Neural cell (in vitro differentiated cells): ENCODE measurements at regions not wholly inside any gene's neighbourhood (a gene's known extent, or its start where the extent isn't known, plus 50 kb on each side); places are given as distances from the start of the nearest gene placed in this dataset.

Experiments
- H2AFZ ChIP-seq: fragments of 200-600, 300-800 bp; sonication (generic), shearing (Covaris generic); 2 replicates; pipeline ENCODE4 v1.6.0; 2014; ENCODE audit warnings: low read depth, mild to moderate bottlenecking, antibody characterized with exemption, low read length, moderate library complexity
- H3F3A ChIP-seq: fragments of 200-600 bp; shearing (Covaris generic); 2 replicates; pipeline ENCODE4 v1.6.1; 2016; ENCODE audit warnings: mild to moderate bottlenecking, moderate library complexity, mixed read lengths, antibody characterized with exemption, low read length; ENCODE audit not compliant: insufficient read depth, poor library complexity, severe bottlenecking
- H3K27ac ChIP-seq: fragments of 200-600, 300-800 bp; sonication (generic), shearing (Covaris generic); 2 replicates; pipeline ENCODE4 v1.5.1; 2014; ENCODE audit warnings: mild to moderate bottlenecking, low read length, moderate library complexity
- H3K27me3 ChIP-seq: fragments of 300-800, 200-600 bp; sonication (generic), shearing (Covaris generic); 2 replicates; pipeline ENCODE4 v1.6.0; 2014; ENCODE audit warnings: mild to moderate bottlenecking, low read depth, low read length, moderate library complexity; ENCODE audit not compliant: insufficient read depth
- H3K36me3 ChIP-seq: fragments of 300-800, 200-600 bp; sonication (generic), shearing (Covaris generic); 2 replicates; pipeline ENCODE4 v1.5.1; 2014; ENCODE audit warnings: mild to moderate bottlenecking, antibody characterized with exemption, low read length, moderate library complexity; ENCODE audit not compliant: insufficient read depth
- H3K4me2 ChIP-seq: fragments of 300-800, 200-600 bp; sonication (generic), shearing (Covaris generic); 2 replicates; pipeline ENCODE4 v1.6.0; 2014; ENCODE audit warnings: mild to moderate bottlenecking, low read length
- H3K4me3 ChIP-seq: fragments of 300-800, 200-600 bp; sonication (generic), shearing (Covaris generic); 2 replicates; pipeline ENCODE4 v1.5.1; 2014; ENCODE audit warnings: mild to moderate bottlenecking, low read length, moderate library complexity
- H3K79me2 ChIP-seq: fragments of 200-600 bp; shearing (Covaris generic); replicated peaks from 2 replicates; pipeline ENCODE4 v1.6.0; 2014; ENCODE audit warnings: mild to moderate bottlenecking, low read length, moderate library complexity; ENCODE audit not compliant: insufficient read depth
- H3K9ac ChIP-seq: fragments of 300-800, 200-600 bp; sonication (generic), shearing (Covaris generic); 2 replicates; pipeline ENCODE4 v1.6.1; 2016; ENCODE audit warnings: mild to moderate bottlenecking, low read length, mixed read lengths
- H3K9me2 ChIP-seq: fragments of 200-600 bp; shearing (Covaris generic); 2 replicates; pipeline ENCODE4 v1.6.1; 2016; ENCODE audit warnings: mild to moderate bottlenecking, low read length, mixed read lengths; ENCODE audit not compliant: insufficient read depth
- H3K9me3 ChIP-seq: fragments of 200-600, 300-800 bp; sonication (generic), shearing (Covaris generic); 2 replicates; pipeline ENCODE4 v1.6.1; 2016; ENCODE audit warnings: mild to moderate bottlenecking, mixed run types, low read length, moderate library complexity, mixed read lengths
- H4K20me1 ChIP-seq: fragments of 200-600 bp; shearing (Covaris generic); 2 replicates; pipeline ENCODE4 v1.6.1; 2016; ENCODE audit warnings: mild to moderate bottlenecking, mixed run types; ENCODE audit not compliant: insufficient read depth
- CTCF ChIP-seq: fragments of 450-650 bp; IDR thresholded peaks from 2 replicates; pipeline ENCODE4 v1.5.1; 2014; ENCODE audit warnings: antibody characterized with exemption, mild to moderate bottlenecking, moderate library complexity; ENCODE audit not compliant: poor library complexity, severe bottlenecking
- EP300 ChIP-seq: fragments of 450-650 bp; conservative IDR thresholded peaks from 2 replicates; pipeline ENCODE4 v1.6.1; 2014; ENCODE audit warnings: antibody characterized with exemption, mild to moderate bottlenecking, moderate library complexity; ENCODE audit not compliant: poor library complexity, severe bottlenecking
- EZH2 ChIP-seq: fragments of 200-600, 300-800 bp; shearing (Covaris generic), sonication (generic); IDR thresholded peaks from 2 replicates; pipeline ENCODE4 v1.6.1; 2014; ENCODE audit warnings: antibody characterized with exemption, low read length, borderline replicate concordance, mild to moderate bottlenecking; ENCODE audit not compliant: insufficient read depth, poor library complexity, severe bottlenecking
- MXI1 ChIP-seq: fragments of 450-650 bp; conservative IDR thresholded peaks from 2 replicates; pipeline ENCODE4 v1.6.1; 2014; ENCODE audit warnings: antibody characterized with exemption, mild to moderate bottlenecking; ENCODE audit not compliant: poor library complexity, severe bottlenecking
- POLR2AphosphoS5 ChIP-seq: IDR thresholded peaks from 2 replicates; pipeline ENCODE4 v1.6.1; 2012
- RAD21 ChIP-seq: fragments of 450-650 bp; conservative IDR thresholded peaks from 2 replicates; pipeline ENCODE4 v1.6.1; 2014; ENCODE audit warnings: antibody characterized with exemption, mild to moderate bottlenecking, moderate library complexity
- REST ChIP-seq: IDR thresholded peaks from 2 replicates; pipeline ENCODE4 v1.6.1; 2012; ENCODE audit warnings: borderline replicate concordance
- SMC3 ChIP-seq: fragments of 450-650 bp; conservative IDR thresholded peaks from 2 replicates; pipeline ENCODE4 v1.6.1; 2014; ENCODE audit warnings: antibody characterized with exemption, mild to moderate bottlenecking, moderate library complexity; ENCODE audit not compliant: poor library complexity
- TAF1 ChIP-seq: IDR thresholded peaks from 2 replicates; pipeline ENCODE4 v1.6.1; 2012; ENCODE audit warnings: low read depth

GRCh38 chr16:86408685-86409084, 101.6 kb upstream of the FOXF1 start:
- Histone ChIP-seq H3K9me3 (peaks cover 8% of the 10 kb centered on the region), H3K9me2 (no peaks in the 10 kb centered on the region), H3K4me2 (no peak overlapping the region), H3F3A (no peaks in the 10 kb centered on the region), H3K27ac (no peak overlapping the region), H3K9ac (no peak overlapping the region), H4K20me1 (no peaks in the 10 kb centered on the region), H3K27me3 (no peaks in the 10 kb centered on the region), H3K79me2 (no peaks in the 10 kb centered on the region), H2AFZ (no peak overlapping the region), H3K36me3 (no peaks in the 10 kb centered on the region), H3K4me3 (no peak overlapping the region)
- TF ChIP-seq REST (no peak), TAF1 (no peak), RAD21 (no peak), EZH2 (no peak), POLR2AphosphoS5 (no peak), EP300 (no peak), MXI1 (no peak), SMC3 (no peak), CTCF (no peak)

GRCh38 chr16:86410081-86410480, 100.2 kb upstream of the FOXF1 start:
- H3F3A ChIP-seq: no peaks in the 10 kb centered on the region
- no peaks in the 10 kb centered on the region for H3K36me3 ChIP-seq
- H2AFZ ChIP-seq: no peak overlapping the region
- no peak overlapping the region for H3K4me3 ChIP-seq
- H3K27me3 ChIP-seq: no peaks in the 10 kb centered on the region
- no peaks in the 10 kb centered on the region for H4K20me1 ChIP-seq
- peaks cover 8% of the 10 kb centered on the region for H3K9me3 ChIP-seq
- H3K9me2 ChIP-seq: no peaks in the 10 kb centered on the region
- H3K27ac ChIP-seq: no peak overlapping the region
- no peak overlapping the region for H3K4me2 ChIP-seq
- H3K9ac ChIP-seq: no peak overlapping the region
- H3K79me2 ChIP-seq: no peaks in the 10 kb centered on the region
- no peak for TF ChIP-seq REST
